HG02870 (cell line): ENCODE measurements at regions not wholly inside any gene's neighbourhood (a gene's known extent, or its start where the extent isn't known, plus 50 kb on each side); places are given as distances from the start of the nearest gene placed in this dataset.

Experiments used
- ATAC-seq: cut with Tn5 transposase; IDR thresholded peaks from one replicate; pipeline ENCODE4 v1.9.1; 2021; ENCODE audit warnings: mild to moderate bottlenecking, moderate library complexity; ENCODE audit not compliant: unreplicated experiment

- ATAC-seq: no peak
Measured at GRCh38 chrX:124280294-124280902, 52.1 kb upstream of the TEX13D start.

- no peak for ATAC-seq
Measured at GRCh38 chrX:124282580-124282979, 49.9 kb upstream of the TEX13D start.
